IPS-18a (cell line): ENCODE measurements at regions not wholly inside any gene's neighbourhood (a gene's known extent, or its start where the extent isn't known, plus 50 kb on each side); places are given as distances from the start of the nearest gene placed in this dataset.

Source experiments
- H3K27ac ChIP-seq: one replicate; pipeline ENCODE4 v1.5.1; 2013; ENCODE audit warnings: low read length
- H3K27me3 ChIP-seq: one replicate; pipeline ENCODE4 v1.6.1; 2013; ENCODE audit warnings: mild to moderate bottlenecking, low read length; ENCODE audit not compliant: control insufficient read depth, insufficient read depth
- H3K36me3 ChIP-seq: one replicate; pipeline ENCODE4 v1.6.1; 2013; ENCODE audit warnings: low read depth, low read length; ENCODE audit not compliant: control insufficient read depth
- H3K4me1 ChIP-seq: one replicate; pipeline ENCODE4 v1.6.1; 2013; ENCODE audit warnings: low read depth, low read length; ENCODE audit not compliant: control insufficient read depth
- H3K4me3 ChIP-seq: one replicate; pipeline ENCODE4 v1.5.1; 2013; ENCODE audit warnings: low read length
- H3K9ac ChIP-seq: one replicate; pipeline ENCODE4 v1.6.1; 2013; ENCODE audit warnings: mild to moderate bottlenecking, low read length, moderate library complexity
- H3K9me3 ChIP-seq: one replicate; pipeline ENCODE4 v1.6.1; 2013; ENCODE audit warnings: low read depth, low read length; ENCODE audit not compliant: control insufficient read depth

- Histone ChIP-seq H3K27ac (no peak overlapping the region), H3K36me3 (no peaks in the 10 kb centered on the region), H3K27me3 (no peaks in the 10 kb centered on the region), H3K4me3 (no peak overlapping the region), H3K9me3 (peaks cover 6% of the 10 kb centered on the region), H3K4me1 (no peaks in the 10 kb centered on the region), H3K9ac (no peak overlapping the region)
Observed at GRCh38 chr21:22597660-22598255, 1599.5 kb downstream of the NCAM2 start.

- H3K27ac ChIP-seq, result no peak overlapping the region
- no peak overlapping the region for H3K4me3 ChIP-seq
- no peaks in the 10 kb centered on the region for H3K27me3 ChIP-seq
- peaks cover 7% of the 10 kb centered on the region for H3K4me1 ChIP-seq
- no peaks in the 10 kb centered on the region for H3K9me3 ChIP-seq
- H3K36me3 ChIP-seq, result no peaks in the 10 kb centered on the region
- no peak overlapping the region for H3K9ac ChIP-seq
Observed at GRCh38 chr21:22609802-22610201, 1611.6 kb downstream of the NCAM2 start.

GRCh38 chr21:22627911-22628310 is 1629.7 kb downstream of the NCAM2 start:
- Histone ChIP-seq H3K4me1 (no peaks in the 10 kb centered on the region), H3K27ac (no peak overlapping the region), H3K27me3 (no peaks in the 10 kb centered on the region), H3K9me3 (no peaks in the 10 kb centered on the region), H3K4me3 (no peak overlapping the region), H3K36me3 (no peaks in the 10 kb centered on the region), H3K9ac (no peak overlapping the region)

- no peaks in the 10 kb centered on the region for H3K9me3 ChIP-seq
- no peak overlapping the region for H3K4me3 ChIP-seq
- no peaks in the 10 kb centered on the region for H3K4me1 ChIP-seq
- H3K27ac ChIP-seq, result no peak overlapping the region
- no peak overlapping the region for H3K9ac ChIP-seq
- H3K36me3 ChIP-seq, result no peaks in the 10 kb centered on the region
- H3K27me3 ChIP-seq, result no peaks in the 10 kb centered on the region
Observed at GRCh38 chr21:22630953-22631465, 1632.8 kb downstream of the NCAM2 start.

GRCh38 chr21:22632176-22632575 is 1634.0 kb downstream of the NCAM2 start:
- no peaks in the 10 kb centered on the region for H3K9me3 ChIP-seq
- H3K9ac ChIP-seq, result no peak overlapping the region
- no peak overlapping the region for H3K4me3 ChIP-seq
- H3K27ac ChIP-seq, result no peak overlapping the region
- H3K4me1 ChIP-seq, result peaks cover 9% of the 10 kb centered on the region
- H3K27me3 ChIP-seq, result no peaks in the 10 kb centered on the region
- H3K36me3 ChIP-seq, result no peaks in the 10 kb centered on the region

- no peaks in the 10 kb centered on the region for H3K9me3 ChIP-seq
- H3K4me3 ChIP-seq, result no peak overlapping the region
- no peaks in the 10 kb centered on the region for H3K36me3 ChIP-seq
Observed at GRCh38 chr21:22649246-22649645, 1651.0 kb downstream of the NCAM2 start.

GRCh38 chr21:22650226-22650625 is 1652.0 kb downstream of the NCAM2 start:
- Histone ChIP-seq H3K27ac (no peak overlapping the region), H3K9me3 (no peaks in the 10 kb centered on the region), H3K27me3 (no peaks in the 10 kb centered on the region), H3K4me3 (no peak overlapping the region), H3K9ac (no peak overlapping the region), H3K4me1 (no peaks in the 10 kb centered on the region), H3K36me3 (no peaks in the 10 kb centered on the region)

More at GRCh38 chr21:22649246-22649645, 1651.0 kb downstream of the NCAM2 start:
- no peaks in the 10 kb centered on the region for H3K27me3 ChIP-seq
- no peak overlapping the region for H3K9ac ChIP-seq
- H3K27ac ChIP-seq, result no peak overlapping the region
- no peaks in the 10 kb centered on the region for H3K4me1 ChIP-seq

- Histone ChIP-seq H3K9ac (no peak overlapping the region), H3K36me3 (no peaks in the 10 kb centered on the region), H3K4me3 (no peak overlapping the region), H3K27me3 (no peaks in the 10 kb centered on the region), H3K27ac (no peak overlapping the region), H3K9me3 (no peaks in the 10 kb centered on the region), H3K4me1 (no peaks in the 10 kb centered on the region)
Observed at GRCh38 chr21:22657781-22658180, 1659.6 kb downstream of the NCAM2 start.

GRCh38 chr21:22670148-22670547 is 1671.9 kb downstream of the NCAM2 start:
- Histone ChIP-seq H3K27ac (no peak overlapping the region), H3K4me1 (no peaks in the 10 kb centered on the region), H3K27me3 (no peaks in the 10 kb centered on the region), H3K9me3 (no peaks in the 10 kb centered on the region), H3K4me3 (no peak overlapping the region), H3K9ac (no peak overlapping the region), H3K36me3 (no peaks in the 10 kb centered on the region)

GRCh38 chr21:22679207-22679606 is 1681.0 kb downstream of the NCAM2 start:
- H3K4me3 ChIP-seq, result no peak overlapping the region
- no peaks in the 10 kb centered on the region for H3K27me3 ChIP-seq
- H3K9ac ChIP-seq, result no peak overlapping the region
- no peaks in the 10 kb centered on the region for H3K9me3 ChIP-seq
- H3K4me1 ChIP-seq, result no peaks in the 10 kb centered on the region
- H3K27ac ChIP-seq, result no peak overlapping the region
- H3K36me3 ChIP-seq, result no peaks in the 10 kb centered on the region

GRCh38 chr21:22691658-22692057 is 1693.4 kb downstream of the NCAM2 start:
- H3K9me3 ChIP-seq, result peaks cover 19% of the 10 kb centered on the region
- H3K4me1 ChIP-seq, result no peaks in the 10 kb centered on the region
- no peak overlapping the region for H3K9ac ChIP-seq
- H3K27me3 ChIP-seq, result no peaks in the 10 kb centered on the region
- H3K27ac ChIP-seq, result no peak overlapping the region
- H3K36me3 ChIP-seq, result no peaks in the 10 kb centered on the region
- no peak overlapping the region for H3K4me3 ChIP-seq

- no peak overlapping the region for H3K4me3 ChIP-seq
- H3K27ac ChIP-seq, result no peak overlapping the region
- H3K9ac ChIP-seq, result no peak overlapping the region
- no peaks in the 10 kb centered on the region for H3K27me3 ChIP-seq
- H3K36me3 ChIP-seq, result no peaks in the 10 kb centered on the region
- H3K9me3 ChIP-seq, result no peaks in the 10 kb centered on the region
- H3K4me1 ChIP-seq, result no peaks in the 10 kb centered on the region
Observed at GRCh38 chr21:22703521-22703920, 1705.3 kb downstream of the NCAM2 start.
